ENCODE measurements at regions not wholly inside any gene's neighbourhood (a gene's known extent, or its start where the extent isn't known, plus 50 kb on each side); places are given as distances from the start of the nearest gene placed in this dataset.

GRCh38 chr1:224518528-224518927 is 83.9 kb upstream of the WDR26 start:
- H3K27me3 ChIP-seq (ENCODE audit: control insufficient read depth, insufficient read depth, low read length): no peaks in the 10 kb centered on the region
- CTCF ChIA-PET: interaction anchor here (1.5 to 11.2 kb wide), 3 partner anchors 9 to 404 kb away, joined by 5 to 255 read pairs (median 6); no protein-coding TSS in a partner anchor
- DNase-seq (ENCODE audit: low read depth): no peak
- no peaks in the 10 kb centered on the region for H3K36me3 ChIP-seq (ENCODE audit: control insufficient read depth, insufficient read depth, low read length)
- TF ChIP-seq CTCF (IDR thresholded peaks at IDR 0.05; ENCODE audit: insufficient read depth, low read depth, low read length): no peak
- H3K4me3 ChIP-seq (ENCODE audit: low read depth, low read length): no peak overlapping the region
- POLR2A ChIA-PET: no interaction called here

- no peak for DNase-seq (ENCODE audit: low read depth)
- CTCF ChIA-PET: interaction anchor here (1.1 to 11.2 kb wide), 2 partner anchors 23 to 334 kb away, joined by 4 to 255 read pairs; no protein-coding TSS in a partner anchor
- no peak overlapping the region for H3K4me3 ChIP-seq (ENCODE audit: low read depth, low read length)
- no peak for TF ChIP-seq CTCF (IDR thresholded peaks at IDR 0.05; ENCODE audit: insufficient read depth, low read depth, low read length)
- POLR2A ChIA-PET: no interaction called here
- H3K36me3 ChIP-seq (ENCODE audit: control insufficient read depth, insufficient read depth, low read length): no peaks in the 10 kb centered on the region
- no peaks in the 10 kb centered on the region for H3K27me3 ChIP-seq (ENCODE audit: control insufficient read depth, insufficient read depth, low read length)
Observed at GRCh38 chr1:224519874-224520273, 85.3 kb upstream of the WDR26 start.

- no peak for DNase-seq (ENCODE audit: low read depth)
- CTCF ChIA-PET: interaction anchor here (11.2 kb wide), 1 partner anchor 333 kb away, joined by 255 read pairs; no protein-coding TSS in a partner anchor
- H3K36me3 ChIP-seq (ENCODE audit: control insufficient read depth, insufficient read depth, low read length): no peaks in the 10 kb centered on the region
- no peak for TF ChIP-seq CTCF (IDR thresholded peaks at IDR 0.05; ENCODE audit: insufficient read depth, low read depth, low read length)
- POLR2A ChIA-PET: no interaction called here
- H3K4me3 ChIP-seq (ENCODE audit: low read depth, low read length): no peak overlapping the region
- no peaks in the 10 kb centered on the region for H3K27me3 ChIP-seq (ENCODE audit: control insufficient read depth, insufficient read depth, low read length)
Observed at GRCh38 chr1:224520808-224521207, 86.2 kb upstream of the WDR26 start.

GRCh38 chr1:224521904-224522734 is 87.5 kb upstream of the WDR26 start:
- no peak for TF ChIP-seq CTCF (IDR thresholded peaks at IDR 0.05; ENCODE audit: insufficient read depth, low read depth, low read length)
- no peak overlapping the region for H3K4me3 ChIP-seq (ENCODE audit: low read depth, low read length)
- H3K27me3 ChIP-seq (ENCODE audit: control insufficient read depth, insufficient read depth, low read length): no peaks in the 10 kb centered on the region
- DNase-seq (ENCODE audit: low read depth): no peak
- no peaks in the 10 kb centered on the region for H3K36me3 ChIP-seq (ENCODE audit: control insufficient read depth, insufficient read depth, low read length)
- ChIA-PET CTCF (interaction anchor here (1.7 to 11.2 kb wide), 3 partner anchors 9 to 332 kb away, joined by 7 to 255 read pairs (median 44); no protein-coding TSS in a partner anchor), POLR2A (no interaction called here)

GRCh38 chr1:224523676-224524075 is 89.1 kb upstream of the WDR26 start:
- ChIA-PET POLR2A (no interaction called here), CTCF (interaction anchor here (1.0 to 5.3 kb wide), 3 partner anchors 10 to 328 kb away, joined by 3 to 44 read pairs (median 7); no protein-coding TSS in a partner anchor)
- DNase-seq (ENCODE audit: low read depth): no peak
- TF ChIP-seq CTCF (IDR thresholded peaks at IDR 0.05; ENCODE audit: insufficient read depth, low read depth, low read length): no peak
- Histone ChIP-seq H3K27me3 (ENCODE audit: control insufficient read depth, insufficient read depth, low read length) (no peaks in the 10 kb centered on the region), H3K4me3 (ENCODE audit: low read depth, low read length) (no peak overlapping the region), H3K36me3 (ENCODE audit: control insufficient read depth, insufficient read depth, low read length) (no peaks in the 10 kb centered on the region)
